Retinal pigment epithelial cell (primary cell): ENCODE measurements at regions not wholly inside any gene's neighbourhood (a gene's known extent, or its start where the extent isn't known, plus 50 kb on each side); places are given as distances from the start of the nearest gene placed in this dataset.

Source experiments
- DNase-seq: peaks from one replicate; pipeline ENCODE4 v3.0.0-alpha.2; 2010; ENCODE audit warnings: low read depth
- H3K4me3 ChIP-seq: 2 replicates; pipeline ENCODE4 v1.5.1; 2011; ENCODE audit warnings: mild to moderate bottlenecking, low read length, control low read depth, moderate library complexity
- CTCF ChIP-seq: conservative IDR thresholded peaks from 2 replicates; pipeline ENCODE4 v1.5.1; 2011; ENCODE audit warnings: low read depth, low read length, control low read depth, inconsistent platforms

GRCh38 chr1:234546387-234546704 is 63.6 kb downstream of the IRF2BP2 start:
- no peak overlapping the region for H3K4me3 ChIP-seq
- TF ChIP-seq CTCF = no peak
- no peak for DNase-seq

- no peak overlapping the region for H3K4me3 ChIP-seq
- no peak for DNase-seq
- TF ChIP-seq CTCF = no peak
Measured at GRCh38 chr1:234545517-234546386, 64.2 kb downstream of the IRF2BP2 start.

- DNase-seq = peak; percentile 89
- no peak overlapping the region for H3K4me3 ChIP-seq
- no peak for TF ChIP-seq CTCF
Measured at GRCh38 chr1:234544087-234544579, 65.2 kb upstream of the TARBP1 start.

GRCh38 chr1:234543442-234544086 is 64.6 kb upstream of the TARBP1 start:
- H3K4me3 ChIP-seq = no peak overlapping the region
- TF ChIP-seq CTCF = no peak
- no peak for DNase-seq

- TF ChIP-seq CTCF = no peak
- DNase-seq = no peak
- H3K4me3 ChIP-seq = no peak overlapping the region
Measured at GRCh38 chr1:234542211-234542850, 63.4 kb upstream of the TARBP1 start.

- TF ChIP-seq CTCF = no peak
- H3K4me3 ChIP-seq = no peak overlapping the region
- no peak for DNase-seq
Measured at GRCh38 chr1:234541286-234541975, 62.5 kb upstream of the TARBP1 start.
